Osteoblast (primary cell): ENCODE measurements at regions not wholly inside any gene's neighbourhood (a gene's known extent, or its start where the extent isn't known, plus 50 kb on each side); places are given as distances from the start of the nearest gene placed in this dataset.
"Not testable (repeated sequence)": the region's sequence is repeated elsewhere in the genome, so short reads cannot be mapped to it uniquely, and the experiment has no call there.

Source experiments
- DNase-seq: peaks from one replicate; pipeline ENCODE4 v3.0.0; 2011; ENCODE audit warnings: low spot score, mixed read lengths; ENCODE audit not compliant: insufficient read length; ENCODE audit errors: missing footprints
- H2AFZ ChIP-seq: 2 replicates; pipeline ENCODE4 v1.6.0; 2011; ENCODE audit warnings: mild to moderate bottlenecking, low read length
- H3K27ac ChIP-seq: 2 replicates; pipeline ENCODE4 v1.5.1; 2011; ENCODE audit warnings: mild to moderate bottlenecking, low read depth, low read length, moderate library complexity
- H3K27me3 ChIP-seq: 2 replicates; pipeline ENCODE4 v1.6.0; 2012; ENCODE audit warnings: mild to moderate bottlenecking, control low read depth, inconsistent platforms, low read length, moderate library complexity; ENCODE audit not compliant: insufficient read depth
- H3K36me3 ChIP-seq: 2 replicates; pipeline ENCODE4 v1.5.1; 2011; ENCODE audit warnings: mild to moderate bottlenecking, low read length, control low read depth, moderate library complexity; ENCODE audit not compliant: insufficient read depth
- H3K4me1 ChIP-seq: 2 replicates; pipeline ENCODE4 v1.5.1; 2011; ENCODE audit warnings: mild to moderate bottlenecking, low read length, control low read depth, moderate library complexity; ENCODE audit not compliant: insufficient read depth
- H3K4me2 ChIP-seq: 2 replicates; pipeline ENCODE4 v1.6.0; 2011; ENCODE audit warnings: mild to moderate bottlenecking, low read length; ENCODE audit not compliant: insufficient read depth
- H3K4me3 ChIP-seq: fragments of 200-600 bp; sonication (generic); 3 replicates; pipeline ENCODE4 v1.5.1; 2012; ENCODE audit warnings: mild to moderate bottlenecking, low read length, inconsistent platforms; ENCODE audit not compliant: insufficient read depth
- H3K79me2 ChIP-seq: 2 replicates; pipeline ENCODE4 v1.6.0; 2012; ENCODE audit warnings: mild to moderate bottlenecking, low read length, control low read depth, inconsistent platforms; ENCODE audit not compliant: insufficient read depth
- H3K9me3 ChIP-seq: 2 replicates; pipeline ENCODE4 v1.5.1; 2011; ENCODE audit warnings: low read depth, low read length, control low read depth
- H4K20me1 ChIP-seq: 2 replicates; pipeline ENCODE4 v1.6.0; 2012; ENCODE audit warnings: mild to moderate bottlenecking, low read length, control low read depth; ENCODE audit not compliant: insufficient read depth
- TF ChIP-seq, protein P1 (sequence below): IDR thresholded peaks from 2 replicates; pipeline ENCODE4 v1.5.1; 2011; ENCODE audit warnings: mild to moderate bottlenecking, low read depth, low read length, moderate library complexity; ENCODE audit errors: extremely low read depth

DNA sequence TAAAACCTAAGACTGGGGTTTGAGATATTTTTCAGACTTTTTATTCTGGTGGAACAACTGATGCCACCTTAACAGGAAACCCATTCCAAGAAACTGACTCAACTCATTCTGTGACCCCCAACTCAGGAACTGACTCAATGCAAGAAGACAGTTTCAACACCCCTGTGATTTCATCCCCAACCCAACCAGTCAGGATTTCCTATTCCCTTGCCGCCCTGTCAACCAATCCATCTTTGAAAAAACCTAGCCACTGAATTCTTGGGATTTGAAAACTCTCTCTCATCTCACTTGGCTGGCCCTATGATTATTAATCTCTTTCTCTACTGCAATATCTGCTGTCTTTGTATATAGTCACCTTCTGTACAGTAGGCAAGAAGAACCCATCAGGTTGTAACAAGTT lies 1211.9 kb upstream of the ATXN8OS start:
- TF ChIP-seq, protein P1, sequence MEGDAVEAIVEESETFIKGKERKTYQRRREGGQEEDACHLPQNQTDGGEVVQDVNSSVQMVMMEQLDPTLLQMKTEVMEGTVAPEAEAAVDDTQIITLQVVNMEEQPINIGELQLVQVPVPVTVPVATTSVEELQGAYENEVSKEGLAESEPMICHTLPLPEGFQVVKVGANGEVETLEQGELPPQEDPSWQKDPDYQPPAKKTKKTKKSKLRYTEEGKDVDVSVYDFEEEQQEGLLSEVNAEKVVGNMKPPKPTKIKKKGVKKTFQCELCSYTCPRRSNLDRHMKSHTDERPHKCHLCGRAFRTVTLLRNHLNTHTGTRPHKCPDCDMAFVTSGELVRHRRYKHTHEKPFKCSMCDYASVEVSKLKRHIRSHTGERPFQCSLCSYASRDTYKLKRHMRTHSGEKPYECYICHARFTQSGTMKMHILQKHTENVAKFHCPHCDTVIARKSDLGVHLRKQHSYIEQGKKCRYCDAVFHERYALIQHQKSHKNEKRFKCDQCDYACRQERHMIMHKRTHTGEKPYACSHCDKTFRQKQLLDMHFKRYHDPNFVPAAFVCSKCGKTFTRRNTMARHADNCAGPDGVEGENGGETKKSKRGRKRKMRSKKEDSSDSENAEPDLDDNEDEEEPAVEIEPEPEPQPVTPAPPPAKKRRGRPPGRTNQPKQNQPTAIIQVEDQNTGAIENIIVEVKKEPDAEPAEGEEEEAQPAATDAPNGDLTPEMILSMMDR = no peak
- no peak overlapping the region for H2AFZ ChIP-seq
- no peak for DNase-seq
- no peak overlapping the region for H3K4me2 ChIP-seq
- H3K79me2 ChIP-seq = no peaks in the 10 kb centered on the region
- no peaks in the 10 kb centered on the region for H3K36me3 ChIP-seq
- H3K4me3 ChIP-seq = no peak overlapping the region
- H4K20me1 ChIP-seq = no peaks in the 10 kb centered on the region
- peaks cover 4% of the 10 kb centered on the region for H3K9me3 ChIP-seq
- no peaks in the 10 kb centered on the region for H3K4me1 ChIP-seq
- H3K27me3 ChIP-seq = no peaks in the 10 kb centered on the region
- no peak overlapping the region for H3K27ac ChIP-seq

DNA sequence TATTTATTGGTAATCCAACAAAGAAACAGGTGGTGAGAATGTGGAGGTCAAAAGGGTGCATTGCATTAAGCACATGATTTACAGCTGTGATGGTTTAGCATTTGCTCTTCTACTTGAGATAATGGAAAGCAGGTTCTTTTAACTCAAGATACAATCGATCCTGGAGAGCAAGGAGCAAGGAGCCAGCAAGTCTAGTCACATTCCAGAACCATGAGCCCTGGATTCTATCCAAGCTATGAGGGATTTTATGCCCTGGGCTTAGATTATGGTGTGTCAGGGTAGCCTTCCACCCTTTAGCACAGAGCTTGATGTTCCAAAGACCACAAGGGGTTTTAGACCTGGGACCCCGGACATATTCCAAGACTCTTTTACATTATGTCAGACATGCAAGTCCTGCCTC lies 1213.9 kb upstream of the ATXN8OS start:
- not testable (repeated sequence) for H3K27me3 ChIP-seq, H3K4me3 ChIP-seq, H3K27ac ChIP-seq, H3K9me3 ChIP-seq, H4K20me1 ChIP-seq, H2AFZ ChIP-seq, H3K36me3 ChIP-seq, H3K79me2 ChIP-seq, DNase-seq, H3K4me1 ChIP-seq, H3K4me2 ChIP-seq

DNA sequence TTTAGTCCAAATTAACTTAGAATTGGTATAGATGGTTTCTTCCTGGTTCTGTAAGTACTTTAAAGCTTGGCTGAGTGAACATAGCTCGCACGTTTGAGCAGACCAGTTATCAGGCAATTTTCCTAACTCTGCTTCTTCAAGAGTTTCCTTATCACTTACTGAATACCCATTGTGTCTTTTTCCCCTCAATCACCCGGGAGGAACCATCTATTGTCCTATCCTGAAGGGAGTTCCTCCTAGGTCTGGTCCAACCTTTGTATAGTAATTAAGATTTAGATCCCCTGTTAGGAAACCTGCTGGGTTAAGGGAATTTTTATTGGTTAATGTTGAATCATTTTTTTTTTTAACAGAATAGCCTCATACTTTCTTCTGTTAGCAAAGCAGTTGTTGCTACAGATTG lies 1215.0 kb upstream of the ATXN8OS start:
- not testable (repeated sequence) for H3K4me3 ChIP-seq, H3K79me2 ChIP-seq, H3K4me1 ChIP-seq, DNase-seq, H3K4me2 ChIP-seq, H3K27ac ChIP-seq, H3K9me3 ChIP-seq, H3K27me3 ChIP-seq, H3K36me3 ChIP-seq, H4K20me1 ChIP-seq, H2AFZ ChIP-seq

DNA sequence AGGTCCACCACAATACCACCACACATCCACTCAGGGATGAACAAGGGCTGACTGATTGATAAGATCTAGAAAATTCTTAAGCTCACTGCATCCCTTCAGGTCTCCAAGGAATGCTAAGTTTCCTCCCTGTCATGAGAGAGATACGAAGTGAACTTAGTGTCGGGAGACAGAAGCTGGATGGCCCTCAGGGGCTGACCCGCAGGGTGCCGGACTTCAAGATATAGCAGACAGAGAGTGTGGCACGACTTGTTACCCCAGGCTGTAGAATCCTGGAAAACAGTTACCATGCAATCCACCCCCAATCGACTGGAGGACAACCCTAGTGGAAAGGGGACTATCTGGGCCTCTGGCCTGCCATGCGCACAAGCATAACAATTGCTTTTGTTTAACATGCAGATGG lies 1217.5 kb upstream of the ATXN8OS start:
- not testable (repeated sequence) for H4K20me1 ChIP-seq, H3K4me1 ChIP-seq, H3K4me2 ChIP-seq, H3K27me3 ChIP-seq, DNase-seq, H3K36me3 ChIP-seq, H2AFZ ChIP-seq, H3K27ac ChIP-seq, H3K9me3 ChIP-seq, H3K4me3 ChIP-seq, H3K79me2 ChIP-seq

DNA sequence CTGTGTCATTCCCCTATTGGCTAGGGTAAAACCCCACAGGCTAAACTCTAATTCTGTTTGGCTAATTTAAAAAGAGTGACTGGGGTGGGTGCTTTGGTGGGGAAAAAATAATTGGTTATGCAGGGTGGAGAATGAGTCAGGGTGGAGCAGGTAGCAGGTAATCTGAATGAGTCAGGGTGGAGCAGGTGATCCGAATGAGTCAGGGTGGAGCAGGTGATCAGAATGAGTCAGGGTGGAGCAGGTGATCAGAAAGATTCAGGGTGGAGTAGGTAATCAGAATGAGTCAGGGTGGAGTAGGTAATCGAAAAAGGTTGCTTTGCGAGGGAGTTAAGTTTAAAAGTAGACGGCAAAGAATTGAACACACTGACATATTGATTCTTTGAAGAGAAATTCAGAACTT lies 1218.8 kb upstream of the ATXN8OS start:
- Histone ChIP-seq H3K4me1 (no peaks in the 10 kb centered on the region), H3K4me3 (no peak overlapping the region), H3K36me3 (no peaks in the 10 kb centered on the region), H2AFZ (no peak overlapping the region), H3K27ac (no peak overlapping the region), H3K27me3 (no peaks in the 10 kb centered on the region), H4K20me1 (no peaks in the 10 kb centered on the region), H3K9me3 (peaks cover 2% of the 10 kb centered on the region), H3K79me2 (no peaks in the 10 kb centered on the region), H3K4me2 (no peak overlapping the region)
- no peak for DNase-seq
- TF ChIP-seq, protein P1 = no peak
